MCF 10A (cell line): ENCODE measurements at regions not wholly inside any gene's neighbourhood (a gene's known extent, or its start where the extent isn't known, plus 50 kb on each side); places are given as distances from the start of the nearest gene placed in this dataset.

Experiments used
- BruUV-seq: library from RNA; stranded (reverse); fragments of 400-500 nt; replicated peaks from 2 replicates; lab custom pipeline; 2021; lab: Mats Ljungman, UMichigan
- CTCF ChIA-PET: fragments of 300-600 bp; sonication (Branson Sonifier 250); formaldehyde crosslinking; extraction: SDS; loops from one replicate; lab custom pipeline; 2021; ENCODE audit warnings: antibody characterized with exemption, inconsistent platforms; lab: Yijun Ruan, JAX
- POLR2A ChIA-PET: fragments of 300-600, 350-650 bp; sonication (Branson Sonifier 250); formaldehyde crosslinking; extraction: SDS; loops from one replicate; lab custom pipeline; 2020; ENCODE audit warnings: antibody characterized with exemption, inconsistent platforms; lab: Yijun Ruan, JAX
- DNase-seq: peaks from one replicate; pipeline ENCODE4 v3.0.0-alpha.2; 2018; ENCODE audit not compliant: unreplicated experiment
- H3K27ac Mint-ChIP-seq: one replicate; pipeline ENCODE4 v1.8.0; 2022; ENCODE audit warnings: mild to moderate bottlenecking, low read depth, mixed read lengths; ENCODE audit not compliant: unreplicated experiment
- H3K27me3 Mint-ChIP-seq: one replicate; pipeline ENCODE4 v1.8.0; 2022; ENCODE audit warnings: mixed read lengths; ENCODE audit not compliant: insufficient read depth, unreplicated experiment
- H3K36me3 Mint-ChIP-seq: one replicate; pipeline ENCODE4 v1.8.0; 2022; ENCODE audit warnings: mild to moderate bottlenecking, moderate library complexity, mixed read lengths; ENCODE audit not compliant: insufficient read depth, unreplicated experiment
- H3K4me1 Mint-ChIP-seq: one replicate; pipeline ENCODE4 v1.8.0; 2022; ENCODE audit warnings: mixed read lengths; ENCODE audit not compliant: insufficient read depth, unreplicated experiment
- H3K4me3 Mint-ChIP-seq: one replicate; pipeline ENCODE4 v1.8.0; 2022; ENCODE audit warnings: mild to moderate bottlenecking, moderate library complexity, mixed read lengths; ENCODE audit not compliant: unreplicated experiment
- H3K9me3 Mint-ChIP-seq: one replicate; pipeline ENCODE4 v1.8.0; 2022; ENCODE audit warnings: mixed read lengths; ENCODE audit not compliant: unreplicated experiment
- intact Hi-C: fragments of 100-400 bp; cut with micrococcal nuclease; formaldehyde crosslinking; loops from 2 replicates; pipeline ENCODE4 v1.14.1; 2022
- TF ChIP-seq, protein P1 (sequence below): fragments of 200-600 bp; IDR thresholded peaks from one replicate; pipeline ENCODE4 v1.8.0; 2022; ENCODE audit warnings: antibody characterized with exemption, mild to moderate bottlenecking; ENCODE audit not compliant: unreplicated experiment

DNA sequence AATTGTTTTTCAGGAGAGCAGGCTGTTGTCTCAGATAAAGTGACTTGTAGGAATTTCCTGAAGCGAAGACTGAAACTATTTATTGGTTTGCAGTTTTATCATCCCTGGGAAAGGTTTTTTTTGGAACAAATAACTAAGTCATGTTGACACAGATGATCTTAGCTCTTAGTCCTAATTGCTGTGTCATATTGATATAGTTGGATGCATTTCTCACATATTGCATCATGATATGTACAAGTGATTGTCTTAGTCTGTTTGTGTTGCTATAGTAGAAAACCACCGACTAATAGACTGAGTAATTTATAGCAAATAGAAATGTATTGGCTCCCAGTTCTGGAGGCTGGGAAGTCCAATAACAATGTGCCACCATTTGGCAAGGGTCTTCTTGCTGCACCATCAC lies 397.5 kb upstream of the PPP1R2C start:
- Mint-ChIP-seq H3K36me3 (no peaks in the 10 kb centered on the region), H3K4me3 (no peak overlapping the region), H3K4me1 (peaks cover 5% of the 10 kb centered on the region), H3K9me3 (no peaks in the 10 kb centered on the region), H3K27ac (no peak overlapping the region), H3K27me3 (peaks cover 20% of the 10 kb centered on the region)
- TF ChIP-seq, protein P1, sequence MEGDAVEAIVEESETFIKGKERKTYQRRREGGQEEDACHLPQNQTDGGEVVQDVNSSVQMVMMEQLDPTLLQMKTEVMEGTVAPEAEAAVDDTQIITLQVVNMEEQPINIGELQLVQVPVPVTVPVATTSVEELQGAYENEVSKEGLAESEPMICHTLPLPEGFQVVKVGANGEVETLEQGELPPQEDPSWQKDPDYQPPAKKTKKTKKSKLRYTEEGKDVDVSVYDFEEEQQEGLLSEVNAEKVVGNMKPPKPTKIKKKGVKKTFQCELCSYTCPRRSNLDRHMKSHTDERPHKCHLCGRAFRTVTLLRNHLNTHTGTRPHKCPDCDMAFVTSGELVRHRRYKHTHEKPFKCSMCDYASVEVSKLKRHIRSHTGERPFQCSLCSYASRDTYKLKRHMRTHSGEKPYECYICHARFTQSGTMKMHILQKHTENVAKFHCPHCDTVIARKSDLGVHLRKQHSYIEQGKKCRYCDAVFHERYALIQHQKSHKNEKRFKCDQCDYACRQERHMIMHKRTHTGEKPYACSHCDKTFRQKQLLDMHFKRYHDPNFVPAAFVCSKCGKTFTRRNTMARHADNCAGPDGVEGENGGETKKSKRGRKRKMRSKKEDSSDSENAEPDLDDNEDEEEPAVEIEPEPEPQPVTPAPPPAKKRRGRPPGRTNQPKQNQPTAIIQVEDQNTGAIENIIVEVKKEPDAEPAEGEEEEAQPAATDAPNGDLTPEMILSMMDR, result no peak
- BruUV-seq, result no TSS peak
- ChIA-PET POLR2A (no interaction called here), CTCF (no interaction called here)
- intact Hi-C loops, result no loop called here
- DNase-seq, result no peak

DNA sequence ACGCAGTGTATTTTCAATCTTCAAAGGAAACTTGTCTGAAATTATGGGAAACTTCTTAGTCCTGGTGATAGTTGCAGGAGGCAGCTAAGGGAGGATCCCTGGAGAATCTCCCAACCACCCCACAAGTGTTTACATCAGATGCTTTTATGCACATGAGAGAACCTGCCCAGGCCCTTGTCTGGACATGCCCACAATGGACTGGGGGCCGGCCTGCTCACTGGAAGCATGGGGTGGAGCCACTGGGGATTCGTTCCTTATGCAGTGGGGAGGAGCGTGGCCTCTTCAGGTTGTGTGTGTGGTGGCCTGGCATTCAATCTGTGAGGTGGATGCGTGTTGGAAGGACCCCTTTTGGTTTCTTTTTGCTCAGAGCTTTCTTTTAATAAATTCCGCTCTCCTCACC lies 398.7 kb upstream of the PPP1R2C start:
- POLR2A ChIA-PET, result no interaction called here
- no peaks in the 10 kb centered on the region for H3K9me3 Mint-ChIP-seq
- peak; percentile 12 for DNase-seq
- intact Hi-C loops, result no loop called here
- H3K27me3 Mint-ChIP-seq, result peaks cover 33% of the 10 kb centered on the region
- BruUV-seq, result no TSS peak
- H3K27ac Mint-ChIP-seq, result no peak overlapping the region
- peaks cover 5% of the 10 kb centered on the region for H3K4me1 Mint-ChIP-seq
- no peak overlapping the region for H3K4me3 Mint-ChIP-seq
- CTCF ChIA-PET, result interaction anchor here (0.6 kb wide), 1 partner anchor 374 kb away, joined by 3 read pairs; no protein-coding TSS in a partner anchor
- H3K36me3 Mint-ChIP-seq, result no peaks in the 10 kb centered on the region
- TF ChIP-seq, protein P1, result no peak

DNA sequence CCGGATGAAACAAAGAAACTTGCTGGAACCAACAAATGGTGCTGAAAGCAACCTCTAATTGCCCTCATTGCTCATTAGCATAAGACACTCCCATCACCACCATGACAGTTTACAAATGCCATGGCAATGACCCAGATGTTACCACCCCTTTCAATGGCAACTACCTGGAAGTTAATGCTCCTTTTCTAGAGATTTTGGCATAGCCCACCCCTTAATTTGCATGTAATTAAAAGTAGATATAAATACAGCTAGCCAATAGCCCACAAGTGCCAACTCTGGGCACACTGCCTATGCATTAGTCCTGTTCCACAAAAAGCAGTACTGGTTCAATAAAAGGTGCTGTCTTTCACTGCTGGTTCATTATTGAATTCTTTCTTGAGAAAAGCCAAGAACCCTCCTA lies 410.3 kb upstream of the PPP1R2C start:
- CTCF ChIA-PET, result no interaction called here
- Mint-ChIP-seq H3K27ac (no peak overlapping the region), H3K27me3 (peaks cover 32% of the 10 kb centered on the region), H3K9me3 (no peaks in the 10 kb centered on the region), H3K36me3 (peaks cover 5% of the 10 kb centered on the region), H3K4me1 (no peaks in the 10 kb centered on the region), H3K4me3 (no peak overlapping the region)
- DNase-seq, result no peak
- BruUV-seq, result no TSS peak
- TF ChIP-seq, protein P1, result no peak
- POLR2A ChIA-PET, result interaction anchor here (0.6 kb wide), 1 partner anchor 435 kb away, joined by 3 read pairs; no protein-coding TSS in a partner anchor
- intact Hi-C loops, result no loop called here

DNA sequence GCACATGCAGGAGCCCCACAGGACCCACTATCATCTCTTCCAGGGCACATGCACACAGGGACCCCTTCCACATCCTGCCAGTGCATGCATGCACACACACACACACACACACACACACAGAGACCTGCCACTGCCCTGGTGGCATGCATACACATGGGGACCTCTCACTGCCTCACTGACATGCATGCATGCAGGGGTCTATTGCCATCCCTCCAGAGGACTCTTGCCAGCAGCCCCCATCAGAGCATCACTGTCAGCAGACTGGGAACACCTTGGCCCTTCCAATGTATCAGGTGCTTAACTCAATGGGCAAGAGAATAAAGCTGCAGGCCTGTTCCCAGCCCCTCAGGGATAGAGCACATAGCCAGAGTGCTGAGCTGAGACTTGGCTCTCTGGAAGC lies 433.6 kb upstream of the PPP1R2C start:
- POLR2A ChIA-PET, result interaction anchor here (0.5 kb wide), 1 partner anchor 23 kb away, joined by 3 read pairs; no protein-coding TSS in a partner anchor
- Mint-ChIP-seq H3K27ac (no peak overlapping the region), H3K4me3 (no peak overlapping the region), H3K36me3 (no peaks in the 10 kb centered on the region), H3K4me1 (no peaks in the 10 kb centered on the region), H3K9me3 (peaks cover 13% of the 10 kb centered on the region), H3K27me3 (peaks cover 64% of the 10 kb centered on the region)
- TF ChIP-seq, protein P1, result no peak
- no TSS peak for BruUV-seq
- no peak for DNase-seq
- intact Hi-C loops, result no loop called here
- CTCF ChIA-PET, result no interaction called here
